GM19397 (cell line): ENCODE measurements at regions not wholly inside any gene's neighbourhood (a gene's known extent, or its start where the extent isn't known, plus 50 kb on each side); places are given as distances from the start of the nearest gene placed in this dataset.
"Not testable (repeated sequence)": the region's sequence is repeated elsewhere in the genome, so short reads cannot be mapped to it uniquely, and the experiment has no call there.

Source experiments
- ATAC-seq: cut with Tn5 transposase; IDR thresholded peaks from one replicate; pipeline ENCODE4 v1.9.1; 2021; ENCODE audit warnings: mild to moderate bottlenecking, moderate library complexity; ENCODE audit not compliant: unreplicated experiment

DNA sequence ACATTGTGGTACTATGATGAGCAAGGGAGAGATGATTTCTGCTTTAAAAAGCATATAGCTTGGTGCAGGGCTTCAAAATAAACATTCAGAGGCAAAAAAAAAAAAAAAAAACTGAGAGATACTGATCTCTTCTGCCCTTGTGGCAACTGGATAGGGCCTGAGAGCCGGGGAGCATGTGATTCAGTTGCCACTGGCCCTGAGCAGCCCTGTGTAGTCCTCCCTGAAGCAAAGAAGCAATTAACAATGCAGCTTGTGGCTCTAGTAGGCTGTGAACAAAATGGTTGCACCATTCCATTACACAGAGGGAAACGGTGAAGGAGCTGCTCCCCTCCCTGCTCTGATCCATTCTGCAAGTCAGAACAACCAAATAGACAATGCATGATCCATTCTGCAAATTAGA lies 347.5 kb upstream of the DAB2 start:
- ATAC-seq = no peak

DNA sequence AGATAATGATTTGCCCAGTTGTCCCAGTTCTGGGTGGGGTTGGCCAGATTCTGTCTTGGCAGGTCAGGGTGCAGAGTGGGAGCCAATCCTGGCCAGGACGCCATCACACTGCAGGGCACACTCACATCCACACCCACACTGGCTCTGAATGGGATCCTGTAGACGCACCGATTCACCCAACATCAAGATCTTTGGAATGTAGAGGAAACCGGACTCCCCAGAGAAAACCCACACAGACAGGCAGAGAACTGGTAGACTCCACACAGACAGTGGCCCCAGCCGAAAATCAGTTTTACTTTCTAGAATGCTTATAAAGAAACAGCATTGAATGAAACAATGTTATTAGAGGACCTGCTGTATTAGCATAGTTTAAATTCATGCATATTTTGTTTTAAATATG lies 343.1 kb upstream of the DAB2 start:
- ATAC-seq = no peak

DNA sequence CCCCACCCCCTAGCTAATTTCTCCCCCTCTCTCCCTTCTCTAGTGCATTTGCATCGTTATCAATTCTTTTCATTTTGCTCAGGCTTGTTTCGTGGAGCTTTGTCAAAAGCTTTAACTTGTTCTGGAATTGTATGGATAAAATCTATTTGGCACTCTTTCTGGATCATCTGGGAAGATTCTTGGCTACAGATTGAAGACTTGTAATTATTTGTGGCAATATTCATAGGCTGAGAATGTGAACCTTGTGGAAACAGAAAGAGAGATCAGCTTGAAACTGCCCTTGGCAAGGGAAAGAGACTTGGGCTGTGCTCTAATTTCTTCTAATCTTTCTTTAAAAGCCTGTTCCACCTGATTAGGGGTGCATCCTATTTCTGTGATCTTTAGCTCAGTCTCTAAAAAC lies 340.6 kb upstream of the DAB2 start:
- ATAC-seq = no peak

DNA sequence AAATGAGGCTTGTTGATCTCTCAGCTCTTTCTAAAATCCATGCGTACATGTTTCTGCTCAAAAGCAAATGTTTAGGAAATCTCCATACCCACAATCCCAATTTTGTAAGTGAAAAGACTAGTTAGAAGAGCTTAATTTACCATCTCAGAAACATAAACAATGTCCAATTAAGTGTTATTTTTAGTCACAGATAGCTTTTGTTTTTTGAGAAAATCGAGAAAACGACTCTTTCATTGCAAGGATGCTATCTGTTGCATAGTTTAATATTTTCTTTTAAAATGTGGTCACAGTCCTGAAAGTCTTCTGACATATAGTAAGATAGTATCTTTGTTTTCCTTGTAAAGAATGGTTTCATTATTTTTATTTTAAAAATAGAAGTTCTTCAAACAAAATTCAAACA lies 338.0 kb upstream of the DAB2 start:
- ATAC-seq = no peak

DNA sequence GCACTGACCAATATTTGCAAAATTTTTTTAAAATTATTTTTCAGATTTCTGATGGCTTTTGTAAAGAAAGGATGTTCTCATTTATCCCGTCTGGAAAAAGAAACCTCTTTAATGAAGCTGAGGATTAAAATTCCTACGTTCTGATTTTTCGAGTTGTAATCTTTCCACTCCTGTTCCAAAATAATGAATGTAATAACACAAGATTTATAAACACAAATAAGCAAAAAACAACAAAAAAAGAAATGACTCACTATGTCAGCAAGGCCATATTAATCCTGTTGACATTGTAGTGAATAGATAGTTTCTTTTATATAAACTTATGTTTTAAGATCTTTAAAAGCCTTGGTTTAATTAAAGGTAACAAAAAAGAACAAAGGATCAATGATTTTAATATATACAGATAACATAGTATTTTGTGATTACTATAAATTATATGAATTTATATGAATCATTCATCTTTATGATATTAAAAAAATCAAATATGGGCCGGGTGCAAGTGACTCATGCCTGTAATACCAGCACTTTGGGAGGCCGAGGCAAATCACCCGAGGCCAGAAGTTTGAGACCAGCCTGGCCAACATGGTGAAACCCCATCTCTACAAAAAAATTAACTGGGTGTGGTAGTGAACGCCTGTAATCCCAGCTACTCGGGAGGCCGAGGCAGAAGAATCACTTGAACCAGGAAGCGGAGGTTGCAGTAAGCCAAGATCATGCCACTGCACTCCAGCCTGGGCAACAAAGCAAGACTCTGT lies 336.6 kb upstream of the DAB2 start:
- ATAC-seq = no peak

DNA sequence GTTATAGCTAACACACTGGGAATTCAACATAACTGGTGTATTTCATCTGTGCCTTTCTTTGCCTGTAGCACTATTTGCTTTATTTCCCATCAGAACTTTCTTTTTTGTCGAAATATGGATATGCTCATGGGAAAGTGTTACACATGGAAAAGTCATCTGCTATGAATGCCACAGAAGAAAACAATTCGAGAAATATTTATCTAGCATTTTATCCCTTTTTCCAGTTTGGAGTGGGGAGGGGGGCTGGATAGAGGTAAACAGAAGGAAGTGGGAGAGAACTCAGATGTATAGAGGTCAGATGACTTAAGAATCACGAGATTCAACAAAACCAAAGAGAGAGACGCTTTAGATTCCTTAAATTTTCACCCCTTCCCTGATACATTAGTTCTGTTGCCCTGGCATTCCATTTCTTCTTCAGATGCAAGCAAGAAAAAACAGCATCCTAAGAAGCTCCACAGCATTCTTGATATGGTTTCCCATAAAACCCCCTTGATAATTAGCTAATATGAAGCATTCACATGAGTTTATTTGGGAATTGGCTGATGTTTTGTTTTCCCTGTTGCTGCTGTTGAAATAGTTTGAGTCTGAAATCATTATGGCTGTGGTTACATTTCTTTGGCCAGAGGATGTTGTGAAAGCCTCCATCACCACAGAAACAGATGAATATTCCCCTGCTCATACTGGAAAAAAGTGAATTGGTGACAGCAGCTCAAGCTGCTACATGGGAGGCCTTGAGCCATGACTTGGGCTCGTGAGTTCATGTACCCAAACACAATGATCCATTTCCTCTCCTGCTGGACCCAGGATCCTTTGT lies 335.8 kb upstream of the DAB2 start:
- ATAC-seq = no peak

DNA sequence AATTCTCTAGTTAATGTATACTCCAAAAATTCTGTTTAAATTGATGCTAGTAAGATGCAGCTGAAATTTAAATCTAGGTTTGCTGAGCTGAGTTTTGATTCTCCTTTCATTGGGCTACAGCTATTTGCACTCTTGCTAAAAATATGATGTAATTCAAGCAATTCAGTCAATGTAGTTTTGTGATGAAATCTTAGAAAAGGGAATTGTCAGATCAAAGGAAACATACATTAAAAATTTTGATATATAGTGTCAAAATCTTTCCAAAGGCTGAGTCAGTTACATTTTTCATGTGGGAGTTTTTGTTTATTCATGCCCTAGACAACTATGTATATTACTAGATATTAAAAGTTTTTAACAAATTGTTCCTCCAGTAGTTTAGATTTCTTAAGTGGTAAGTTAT lies 334.9 kb upstream of the DAB2 start:
- ATAC-seq = no peak

DNA sequence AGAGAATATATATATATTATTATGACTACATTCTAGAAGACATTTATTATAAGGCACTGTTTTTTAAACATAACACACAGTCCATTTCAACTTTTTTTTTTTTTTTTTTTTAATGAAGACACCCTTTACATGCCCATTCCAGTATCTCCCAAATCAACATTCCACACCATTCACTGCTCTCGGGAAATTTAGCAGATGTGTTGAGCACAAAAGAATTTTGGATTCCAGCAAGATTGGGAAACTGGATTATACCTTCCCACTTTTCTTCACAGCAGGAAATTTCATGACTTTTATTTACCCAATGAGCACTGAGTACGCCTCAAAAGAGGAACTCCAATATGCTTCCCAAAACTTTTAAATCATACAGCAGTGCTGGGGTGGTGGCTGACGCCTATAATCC lies 333.6 kb upstream of the DAB2 start:
- no peak for ATAC-seq

DNA sequence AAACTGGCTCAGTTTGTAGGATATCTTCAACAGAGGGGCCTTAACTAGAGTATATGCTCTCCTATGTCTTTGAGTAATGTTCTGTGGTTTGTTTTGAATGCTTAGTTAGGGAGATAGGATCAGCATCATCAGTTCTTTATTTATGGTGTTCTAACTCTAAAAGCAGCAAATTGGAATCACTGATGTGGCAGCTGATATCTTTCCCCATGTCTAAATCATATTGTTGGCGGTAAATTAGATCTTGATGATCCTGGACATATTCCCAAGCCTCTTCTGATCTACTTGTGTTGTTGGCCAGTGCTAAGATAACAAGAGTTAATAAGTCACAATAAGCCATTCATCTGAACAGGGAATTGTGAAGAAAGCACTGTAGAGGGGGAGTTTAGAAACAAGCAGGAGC lies 332.4 kb upstream of the DAB2 start:
- ATAC-seq = no peak

DNA sequence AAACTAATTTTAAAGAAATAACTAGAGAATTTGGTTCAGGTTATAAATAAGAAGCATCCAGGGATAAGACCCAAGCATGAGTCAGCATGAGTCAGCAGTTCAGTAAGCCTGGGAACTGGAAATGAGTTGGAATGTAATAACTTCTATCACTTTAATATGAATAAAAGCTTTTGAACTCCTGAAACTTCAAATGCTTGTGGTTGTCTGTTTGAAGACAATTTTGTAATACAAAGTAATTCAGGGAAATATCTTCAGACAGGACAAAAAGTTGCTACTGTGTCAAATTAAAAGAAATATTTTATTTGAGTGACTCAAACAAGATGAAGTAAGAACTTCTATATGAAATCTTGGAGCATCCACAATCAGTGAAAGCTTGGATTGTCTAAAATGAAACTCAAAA lies 331.2 kb upstream of the DAB2 start:
- ATAC-seq = no peak

DNA sequence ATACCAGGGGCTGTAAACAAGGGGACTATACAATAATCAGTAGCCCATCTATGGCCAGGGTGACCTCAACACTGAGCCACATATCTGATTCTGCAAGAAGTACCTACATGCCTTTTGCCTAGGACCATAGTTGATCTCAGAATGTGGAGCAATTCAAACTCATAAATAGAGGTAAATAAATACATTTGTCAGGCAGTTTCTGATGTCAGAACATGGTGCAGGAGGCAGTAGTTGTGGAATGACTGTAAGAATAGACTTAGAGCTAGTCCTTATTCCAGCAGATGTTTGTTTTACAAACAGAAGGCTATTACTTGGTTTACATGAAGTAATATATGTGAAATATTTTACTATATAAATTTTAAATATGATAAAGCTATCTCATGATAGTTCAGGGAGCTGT lies 330.7 kb upstream of the DAB2 start:
- no peak for ATAC-seq

DNA sequence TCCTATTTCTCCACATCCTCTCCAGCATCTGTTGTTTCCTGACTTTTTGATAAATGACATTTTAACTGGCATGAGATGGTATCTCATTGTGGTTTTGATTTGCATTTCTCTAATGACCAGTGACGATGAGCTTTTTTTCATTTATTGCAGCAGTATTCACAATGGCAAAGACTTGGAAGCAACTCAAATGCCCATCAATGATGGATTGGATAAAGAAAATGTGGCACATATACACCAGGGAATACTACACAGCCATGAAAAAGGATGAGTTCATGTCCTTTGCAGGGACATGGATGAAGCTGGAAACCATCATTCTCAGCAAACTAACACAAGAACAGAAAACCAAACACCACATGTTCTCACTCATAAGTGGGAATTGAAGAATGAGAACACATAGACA lies 329.0 kb upstream of the DAB2 start:
- ATAC-seq = not testable (repeated sequence)

DNA sequence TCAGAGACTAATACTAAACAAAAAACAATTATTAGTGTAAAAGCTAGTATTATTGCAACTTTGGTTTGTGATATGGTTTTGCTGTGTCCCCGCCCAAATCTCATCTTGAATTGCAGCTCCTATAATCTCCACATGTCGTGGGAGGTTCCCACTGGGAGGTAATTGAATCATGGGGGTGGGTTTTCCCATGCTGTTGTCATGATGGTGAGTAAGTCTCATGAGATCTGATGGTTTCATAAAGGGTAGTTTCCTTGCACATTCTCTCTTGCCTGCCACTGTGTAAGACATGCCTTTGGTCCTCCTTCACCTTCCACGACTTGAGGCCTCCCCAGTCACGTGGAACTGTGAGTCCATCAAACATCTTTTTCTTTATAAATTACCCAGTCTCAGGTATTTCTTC lies 325.9 kb upstream of the DAB2 start:
- no peak for ATAC-seq

DNA sequence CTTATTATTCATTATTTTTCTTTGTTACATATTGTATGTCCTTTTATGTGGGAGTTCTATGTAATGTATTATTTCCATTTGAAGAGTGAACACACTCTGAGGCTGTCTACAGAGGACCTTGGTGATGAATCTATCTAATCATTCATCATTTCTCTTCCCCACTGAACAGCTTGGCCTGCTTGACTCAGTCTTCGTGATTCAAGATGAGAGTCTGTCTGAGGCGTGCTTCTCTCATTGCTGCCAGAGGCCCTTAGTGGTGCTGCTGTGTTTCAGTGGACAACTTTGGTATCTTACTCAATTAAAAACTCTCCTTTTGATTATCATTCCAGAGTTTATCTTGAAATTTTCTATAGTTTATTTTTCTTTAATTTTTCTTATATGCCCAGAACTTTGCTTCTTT lies 318.1 kb upstream of the DAB2 start:
- ATAC-seq = no peak

DNA sequence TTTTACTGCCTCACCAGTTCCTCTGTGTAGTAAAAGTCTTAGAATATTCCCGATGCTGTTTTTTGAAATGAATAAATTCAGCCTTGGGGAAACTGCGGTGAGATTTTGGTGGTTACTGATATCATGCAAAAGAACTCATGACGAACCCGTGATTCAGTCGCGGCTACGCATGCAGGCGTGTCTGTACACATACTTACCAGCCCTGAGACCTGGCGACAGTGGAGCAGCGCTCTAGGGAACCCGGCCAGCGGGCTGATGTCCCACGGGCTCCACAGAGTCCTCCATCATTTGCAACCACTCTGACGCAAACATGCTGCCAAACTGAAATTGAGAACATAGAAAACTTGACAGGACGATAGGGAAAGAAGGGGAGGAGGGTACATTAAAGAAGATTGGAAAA lies 315.6 kb upstream of the DAB2 start:
- no peak for ATAC-seq

DNA sequence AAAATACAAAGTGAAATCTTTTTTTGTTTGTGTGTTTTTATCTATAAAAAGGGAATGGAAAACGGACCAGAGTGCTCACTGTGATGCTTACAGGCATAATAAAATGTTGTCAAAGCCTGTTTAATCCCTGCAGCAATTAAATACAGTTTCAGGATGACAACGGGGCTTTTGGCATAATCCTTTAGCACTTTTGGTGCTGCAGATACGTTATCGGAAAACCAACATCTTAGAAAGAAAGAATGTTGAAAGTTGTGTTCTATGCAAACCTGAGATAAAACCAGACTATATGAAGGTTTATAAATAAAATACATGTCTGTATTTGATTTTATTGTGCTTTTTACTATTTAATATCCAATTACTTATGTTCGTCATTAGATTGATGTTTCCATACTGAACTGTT lies 307.4 kb upstream of the DAB2 start:
- ATAC-seq = no peak

DNA sequence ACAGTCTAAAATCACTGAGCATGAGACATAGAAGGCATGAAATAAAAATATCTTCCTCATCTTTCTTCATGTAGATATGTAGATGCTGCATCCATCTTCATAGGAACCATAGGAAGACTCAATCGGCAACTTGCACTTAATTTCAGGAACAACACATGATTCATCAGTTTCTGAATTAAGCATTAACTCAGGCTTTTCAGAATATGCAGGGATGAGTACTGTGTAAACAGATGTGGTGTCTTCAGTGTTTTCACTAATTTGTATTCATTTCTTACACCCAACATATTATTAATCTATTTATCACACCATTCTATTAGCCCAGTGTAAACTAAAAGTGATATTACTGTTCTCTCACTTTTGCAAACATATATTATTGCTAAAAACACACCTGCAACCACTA lies 305.9 kb upstream of the DAB2 start:
- no peak for ATAC-seq

DNA sequence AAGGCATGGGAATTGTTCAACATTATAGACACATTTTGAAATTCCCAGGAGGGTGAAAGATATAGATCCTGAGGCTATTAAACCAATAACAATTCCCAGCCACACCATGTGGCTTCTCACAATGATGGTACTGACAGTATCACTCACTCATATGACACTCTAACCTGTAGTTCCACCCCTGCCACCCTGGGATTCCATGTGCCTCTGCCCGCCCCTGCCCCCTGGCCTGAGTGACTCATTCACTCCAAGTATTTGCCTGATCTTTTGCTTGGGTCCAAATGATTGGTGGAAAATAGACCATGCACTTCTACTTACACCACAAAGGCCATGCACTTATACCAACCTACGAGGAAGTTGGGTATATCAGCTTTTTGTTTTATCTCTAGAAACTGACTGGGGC lies 305.2 kb upstream of the DAB2 start:
- no peak for ATAC-seq

DNA sequence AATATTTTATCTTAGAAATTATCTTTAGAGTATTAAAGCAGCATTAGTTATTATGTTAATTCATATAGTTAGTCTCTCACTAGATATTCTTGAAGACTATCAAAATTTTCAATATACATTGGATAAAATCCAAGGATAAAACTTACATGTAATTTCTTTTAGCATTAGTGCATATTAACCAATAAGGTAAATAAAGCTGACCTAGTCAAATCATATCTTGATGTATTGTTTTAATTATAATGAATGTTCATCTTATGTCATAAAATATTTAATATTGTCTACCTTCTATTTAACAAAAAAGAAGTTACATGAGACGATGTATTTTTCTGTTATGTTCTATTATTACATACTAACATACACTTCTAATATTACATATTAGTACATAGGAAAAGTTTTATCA lies 301.7 kb upstream of the DAB2 start:
- ATAC-seq = no peak

DNA sequence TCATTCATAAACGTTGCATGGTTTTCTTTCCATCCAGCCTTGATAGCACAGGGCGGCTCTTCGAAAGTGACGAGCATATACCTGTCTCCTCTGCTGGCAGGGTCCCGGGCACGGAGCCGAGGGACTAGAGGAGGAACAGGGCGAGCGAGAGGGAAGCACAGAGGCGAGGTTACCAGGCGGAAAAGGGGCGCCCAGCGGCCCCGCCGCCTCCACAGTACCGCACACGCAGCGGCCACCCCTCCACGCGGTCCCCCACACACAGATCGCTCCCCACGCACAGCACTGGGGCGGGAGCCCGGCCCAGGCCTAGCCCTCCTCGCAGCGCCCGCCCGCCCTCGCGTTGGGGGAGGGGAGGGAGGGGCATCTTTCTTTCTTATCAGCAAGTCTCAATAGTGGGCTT lies 296.6 kb upstream of the DAB2 start:
- ATAC-seq = no peak

DNA sequence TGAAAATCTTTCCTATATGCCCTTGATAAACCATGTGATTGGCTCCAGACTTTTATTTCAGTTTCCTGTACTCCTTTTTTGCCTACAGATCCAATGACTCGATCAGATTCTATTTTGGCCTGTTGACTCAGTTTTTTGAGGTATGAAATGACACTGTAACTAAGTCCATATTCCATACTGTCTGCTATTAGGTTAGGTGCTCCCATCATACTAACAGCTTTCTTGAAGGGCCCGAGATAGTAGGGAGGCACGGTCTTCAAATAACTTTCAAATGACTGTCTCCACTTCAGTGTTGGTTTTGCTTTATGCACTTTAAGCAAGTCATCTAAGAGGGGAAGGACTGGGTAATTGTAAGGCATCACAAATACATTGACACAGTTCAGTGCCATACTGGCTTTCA lies 295.4 kb upstream of the DAB2 start:
- no peak for ATAC-seq

DNA sequence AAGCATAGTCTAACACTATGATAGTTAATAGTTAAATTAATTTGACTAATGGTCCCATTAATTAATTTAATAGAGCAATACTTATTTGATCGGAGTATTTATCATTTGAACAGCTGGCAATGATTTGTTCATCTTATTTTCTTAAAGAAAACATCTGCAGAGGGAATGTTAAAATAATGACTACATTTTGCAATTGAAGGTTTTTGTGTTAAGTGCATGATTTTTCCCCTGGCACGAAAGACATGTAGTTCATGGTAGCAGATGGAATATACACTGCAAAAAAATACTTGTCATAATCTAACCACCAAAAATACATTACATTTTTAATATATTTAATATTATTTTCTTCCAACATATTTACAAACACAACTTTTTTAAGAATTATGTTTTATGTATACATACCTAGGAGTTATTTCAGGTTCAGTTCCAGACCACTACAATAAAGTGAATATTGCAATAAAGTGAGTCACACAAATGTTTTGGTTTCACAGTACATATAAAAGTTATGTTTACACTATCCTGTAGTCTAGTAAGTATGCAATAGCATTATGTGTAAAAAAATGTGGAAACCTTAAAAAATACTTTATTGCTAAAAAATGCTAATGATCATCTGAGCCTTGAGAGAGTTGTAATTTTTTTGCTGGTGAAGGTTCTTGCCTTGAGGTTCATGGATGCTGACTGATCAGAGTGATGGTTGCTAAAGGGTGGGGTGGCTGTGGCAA lies 292.6 kb upstream of the DAB2 start:
- no peak for ATAC-seq
